Skeletal muscle satellite cell (primary cell): ENCODE measurements at regions not wholly inside any gene's neighbourhood (a gene's known extent, or its start where the extent isn't known, plus 50 kb on each side); places are given as distances from the start of the nearest gene placed in this dataset.

Source experiments
- H3K27me3 ChIP-seq: 2 replicates; pipeline ENCODE4 v1.7.0; 2013; ENCODE audit warnings: low read length; ENCODE audit not compliant: control insufficient read depth, insufficient read depth
- H3K36me3 ChIP-seq: 2 replicates; pipeline ENCODE4 v1.7.0; 2013; ENCODE audit warnings: mild to moderate bottlenecking, control low read depth, low read length; ENCODE audit not compliant: insufficient read depth
- H3K4me1 ChIP-seq: 2 replicates; pipeline ENCODE4 v1.7.0; 2013; ENCODE audit warnings: low read length; ENCODE audit not compliant: control insufficient read depth, insufficient read depth
- H3K4me2 ChIP-seq: 2 replicates; pipeline ENCODE4 v1.7.0; 2013; ENCODE audit warnings: mild to moderate bottlenecking, low read length
- H3K4me3 ChIP-seq: 2 replicates; pipeline ENCODE4 v1.7.0; 2013; ENCODE audit warnings: low read length
- H3K9ac ChIP-seq: 2 replicates; pipeline ENCODE4 v1.7.0; 2013; ENCODE audit warnings: mild to moderate bottlenecking, low read depth, low read length, moderate library complexity
- H3K9me3 ChIP-seq: replicated peaks from 2 replicates; pipeline ENCODE4 v1.7.0; 2013; ENCODE audit warnings: mild to moderate bottlenecking, control low read depth, low read length

- H3K9me3 ChIP-seq = no peaks in the 10 kb centered on the region
- peaks cover 7% of the 10 kb centered on the region for H3K4me1 ChIP-seq
- H3K27me3 ChIP-seq = no peaks in the 10 kb centered on the region
- H3K4me3 ChIP-seq = no peak overlapping the region
- no peaks in the 10 kb centered on the region for H3K36me3 ChIP-seq
- no peak overlapping the region for H3K9ac ChIP-seq
- no peak overlapping the region for H3K4me2 ChIP-seq
These were observed 394.5 kb downstream of the BCOR start for GRCh38 chrX:39703307-39703706.

- H3K4me1 ChIP-seq = peaks cover 7% of the 10 kb centered on the region
- no peaks in the 10 kb centered on the region for H3K9me3 ChIP-seq
- H3K9ac ChIP-seq = no peak overlapping the region
- H3K4me2 ChIP-seq = no peak overlapping the region
- peaks cover 2% of the 10 kb centered on the region for H3K27me3 ChIP-seq
- H3K4me3 ChIP-seq = no peak overlapping the region
- H3K36me3 ChIP-seq = no peaks in the 10 kb centered on the region
These were observed 393.2 kb downstream of the BCOR start for GRCh38 chrX:39704590-39704989.

DNA sequence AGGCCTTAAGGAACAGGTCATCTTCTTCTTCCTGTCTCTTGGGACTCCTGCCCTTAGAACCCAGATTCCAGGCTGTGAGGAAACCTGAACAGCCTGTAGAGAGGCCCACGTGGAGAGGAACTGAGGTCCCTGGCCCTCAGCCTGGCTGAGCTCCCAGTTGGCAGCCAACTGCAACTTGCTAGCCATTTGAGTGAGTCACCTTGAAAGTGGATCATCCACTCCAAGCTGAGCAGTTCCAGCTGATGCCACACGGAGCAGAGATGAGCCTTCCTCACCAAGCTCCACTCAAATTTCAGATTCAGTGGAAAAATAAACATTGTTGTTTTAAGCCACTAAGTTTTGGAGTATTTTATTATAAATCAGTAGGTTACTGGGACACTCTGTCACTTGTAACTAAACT is 392.5 kb downstream of the BCOR start:
- Histone ChIP-seq H3K36me3 (no peaks in the 10 kb centered on the region), H3K4me2 (no peak overlapping the region), H3K4me1 (peaks cover 7% of the 10 kb centered on the region), H3K9me3 (no peaks in the 10 kb centered on the region), H3K27me3 (peaks cover 5% of the 10 kb centered on the region), H3K9ac (no peak overlapping the region), H3K4me3 (no peak overlapping the region)

GRCh38 chrX:39709364-39709763 is 388.4 kb downstream of the BCOR start:
- Histone ChIP-seq H3K9ac (no peak overlapping the region), H3K4me3 (no peak overlapping the region), H3K36me3 (no peaks in the 10 kb centered on the region), H3K4me1 (peaks cover 7% of the 10 kb centered on the region), H3K27me3 (peaks cover 5% of the 10 kb centered on the region), H3K4me2 (no peak overlapping the region), H3K9me3 (no peaks in the 10 kb centered on the region)

DNA sequence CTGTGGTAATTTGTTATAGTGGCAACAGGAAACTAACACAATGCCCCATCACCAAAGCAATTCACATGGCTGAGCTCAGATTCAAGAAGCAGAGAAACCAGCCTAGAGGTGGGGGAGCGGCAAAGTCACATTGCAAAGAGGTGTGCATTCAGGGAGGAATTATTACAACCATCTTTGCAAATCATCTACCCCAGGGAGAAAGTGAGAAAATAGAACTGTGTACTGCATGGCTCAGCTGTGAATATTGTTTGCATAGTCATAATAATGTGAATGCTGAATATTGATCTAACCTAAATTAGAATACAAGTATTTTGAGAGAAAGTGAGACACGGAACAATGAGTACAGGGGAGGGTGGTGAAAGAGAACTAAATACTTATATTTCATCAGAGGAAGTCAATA is 387.9 kb downstream of the BCOR start:
- Histone ChIP-seq H3K27me3 (peaks cover 5% of the 10 kb centered on the region), H3K36me3 (no peaks in the 10 kb centered on the region), H3K4me2 (no peak overlapping the region), H3K9ac (no peak overlapping the region), H3K4me3 (no peak overlapping the region), H3K4me1 (peaks cover 7% of the 10 kb centered on the region), H3K9me3 (no peaks in the 10 kb centered on the region)

DNA sequence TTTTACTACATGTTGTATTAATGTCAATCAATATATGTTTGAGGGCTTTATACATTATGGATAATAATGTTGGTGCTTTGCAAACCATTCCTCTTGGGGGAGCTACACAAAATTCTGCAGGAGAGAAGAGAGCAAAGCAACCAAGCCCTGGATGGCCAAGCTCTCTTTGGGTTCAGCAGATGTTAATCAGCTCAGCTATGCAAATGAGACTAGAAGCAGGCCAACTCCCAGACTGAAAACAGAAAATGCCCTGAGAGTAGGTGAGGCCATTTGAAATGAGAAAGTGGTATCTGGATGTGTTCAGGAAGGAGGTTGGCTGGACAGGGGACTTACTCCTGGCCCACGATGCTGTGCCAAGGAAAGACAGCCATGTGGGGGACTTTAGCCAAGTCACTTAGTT is 387.0 kb downstream of the BCOR start:
- Histone ChIP-seq H3K27me3 (peaks cover 5% of the 10 kb centered on the region), H3K9me3 (no peaks in the 10 kb centered on the region), H3K36me3 (no peaks in the 10 kb centered on the region), H3K4me3 (no peak overlapping the region), H3K9ac (no peak overlapping the region), H3K4me2 (no peak overlapping the region), H3K4me1 (peaks cover under 1% of the 10 kb centered on the region)

GRCh38 chrX:39714471-39714870 is 383.3 kb downstream of the BCOR start:
- no peaks in the 10 kb centered on the region for H3K4me1 ChIP-seq
- no peak overlapping the region for H3K9ac ChIP-seq
- H3K4me3 ChIP-seq = no peak overlapping the region
- no peaks in the 10 kb centered on the region for H3K9me3 ChIP-seq
- no peak overlapping the region for H3K4me2 ChIP-seq
- H3K36me3 ChIP-seq = no peaks in the 10 kb centered on the region
- peaks cover 4% of the 10 kb centered on the region for H3K27me3 ChIP-seq

GRCh38 chrX:39716401-39716800 is 381.4 kb downstream of the BCOR start:
- Histone ChIP-seq H3K27me3 (no peaks in the 10 kb centered on the region), H3K36me3 (no peaks in the 10 kb centered on the region), H3K4me1 (no peaks in the 10 kb centered on the region), H3K4me2 (no peak overlapping the region), H3K9ac (no peak overlapping the region), H3K4me3 (no peak overlapping the region), H3K9me3 (no peaks in the 10 kb centered on the region)

DNA sequence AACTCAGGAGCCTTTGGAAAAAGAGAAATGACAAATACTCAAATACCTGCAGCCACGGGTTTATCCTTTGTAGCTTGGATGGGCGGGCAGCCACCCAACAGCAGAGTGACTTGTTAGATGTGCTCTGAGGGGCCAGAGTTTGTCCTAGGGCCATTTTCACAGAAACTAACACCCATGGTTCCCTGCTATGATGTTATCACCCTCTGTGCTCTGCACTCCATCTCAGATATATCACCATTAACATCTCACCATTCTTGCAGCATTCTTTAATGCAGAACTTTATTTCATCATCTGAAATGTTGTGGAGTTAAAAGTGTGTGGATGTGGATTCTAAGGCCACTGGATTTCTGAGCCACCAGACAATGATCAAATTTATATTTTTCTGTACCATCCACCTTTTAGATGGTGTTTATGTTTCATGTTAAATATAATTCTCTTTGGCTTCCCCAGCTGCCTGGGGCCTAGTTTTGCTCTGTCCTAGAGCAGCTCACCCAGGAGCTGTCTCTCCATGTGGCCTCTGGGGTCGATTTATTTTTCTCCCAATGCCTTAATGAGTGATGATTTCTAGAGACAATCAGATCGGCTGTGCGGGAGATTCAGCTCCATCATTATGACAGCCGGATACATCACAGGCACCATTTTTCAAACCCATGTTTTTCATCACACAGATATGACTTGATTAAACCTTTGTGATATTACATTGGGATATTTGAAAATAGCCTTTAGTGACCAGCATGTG is 380.8 kb downstream of the BCOR start:
- Histone ChIP-seq H3K9ac (no peak overlapping the region), H3K4me1 (peaks cover 4% of the 10 kb centered on the region), H3K27me3 (no peaks in the 10 kb centered on the region), H3K9me3 (no peaks in the 10 kb centered on the region), H3K4me2 (no peak overlapping the region), H3K36me3 (no peaks in the 10 kb centered on the region), H3K4me3 (no peak overlapping the region)

DNA sequence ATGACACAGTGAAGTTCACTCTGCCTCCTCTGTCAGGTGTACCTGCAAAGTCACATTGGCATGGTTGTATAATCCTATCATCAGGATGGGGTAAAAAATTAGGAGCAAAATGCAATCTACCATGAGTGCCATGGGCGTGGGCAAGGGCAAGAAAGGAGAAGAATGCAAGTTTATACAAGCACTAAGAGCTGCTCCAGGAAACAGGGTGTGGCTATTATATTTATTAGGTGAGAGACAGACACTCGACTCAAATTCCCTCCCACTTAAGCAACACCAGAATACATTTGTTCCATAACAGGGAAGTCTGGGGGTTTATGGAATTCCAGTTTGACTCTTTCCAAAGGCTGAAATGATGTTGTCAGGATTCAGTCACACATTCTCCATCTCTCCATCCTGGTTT is 378.8 kb downstream of the BCOR start:
- Histone ChIP-seq H3K36me3 (no peaks in the 10 kb centered on the region), H3K9me3 (no peaks in the 10 kb centered on the region), H3K27me3 (no peaks in the 10 kb centered on the region), H3K4me3 (no peak overlapping the region), H3K9ac (no peak overlapping the region), H3K4me1 (peaks cover 7% of the 10 kb centered on the region), H3K4me2 (no peak overlapping the region)

GRCh38 chrX:39720945-39721344 is 376.8 kb downstream of the BCOR start:
- H3K4me3 ChIP-seq = no peak overlapping the region
- H3K9me3 ChIP-seq = no peaks in the 10 kb centered on the region
- H3K4me2 ChIP-seq = no peak overlapping the region

DNA sequence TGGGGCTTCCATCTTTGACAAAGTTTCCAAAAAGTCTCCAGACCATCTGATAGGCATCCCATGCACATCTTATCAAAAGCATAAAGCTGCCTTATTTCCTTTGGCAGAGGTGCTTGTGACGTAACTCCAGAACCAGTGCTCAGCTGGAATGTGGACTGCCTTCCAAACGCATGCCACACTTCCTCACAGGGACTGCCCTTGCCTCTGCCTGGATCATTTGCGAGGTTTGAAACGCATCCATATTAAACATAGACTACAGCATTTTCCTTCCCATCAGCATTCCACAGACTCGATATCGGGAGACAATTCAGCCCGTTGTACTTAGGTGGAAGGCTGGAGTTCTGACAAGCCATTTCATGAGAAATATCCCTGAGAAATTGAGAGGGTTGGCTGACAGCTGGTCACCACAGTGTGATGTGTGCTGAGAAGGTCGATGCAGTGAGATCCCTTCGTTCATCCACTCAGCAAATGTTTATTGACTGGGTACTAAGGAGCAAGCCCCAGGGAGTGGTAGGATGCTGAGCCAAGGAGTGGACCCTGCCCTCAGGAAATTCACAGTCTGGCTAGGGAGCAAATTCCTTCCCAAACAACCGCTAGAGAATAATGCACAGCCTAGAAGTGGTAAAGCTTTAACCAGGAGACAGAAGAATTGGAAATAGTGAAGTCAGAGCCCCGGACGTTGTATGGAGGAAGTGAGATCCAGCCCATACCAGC is 376.0 kb downstream of the BCOR start:
- Histone ChIP-seq H3K9ac (no peak overlapping the region), H3K4me1 (peaks cover 16% of the 10 kb centered on the region), H3K36me3 (no peaks in the 10 kb centered on the region), H3K9me3 (no peaks in the 10 kb centered on the region), H3K4me2 (peak overlapping the region; percentile 14), H3K27me3 (no peaks in the 10 kb centered on the region), H3K4me3 (no peak overlapping the region)

More at GRCh38 chrX:39720945-39721344, 376.8 kb downstream of the BCOR start:
- H3K27me3 ChIP-seq = no peaks in the 10 kb centered on the region
- H3K36me3 ChIP-seq = no peaks in the 10 kb centered on the region
- H3K4me1 ChIP-seq = peaks cover 9% of the 10 kb centered on the region
- H3K9ac ChIP-seq = no peak overlapping the region
